UCSD-AML1 (cell line): ENCODE measurements at regions not wholly inside any gene's neighbourhood (a gene's known extent, or its start where the extent isn't known, plus 50 kb on each side); places are given as distances from the start of the nearest gene placed in this dataset.
"Not testable (repeated sequence)": the region's sequence is repeated elsewhere in the genome, so short reads cannot be mapped to it uniquely, and the experiment has no call there.

Source experiments
- DNase-seq: peaks from one replicate; lab custom pipeline; 2025; ENCODE audit not compliant: unreplicated experiment; lab: John Stamatoyannopoulos, UW

DNA sequence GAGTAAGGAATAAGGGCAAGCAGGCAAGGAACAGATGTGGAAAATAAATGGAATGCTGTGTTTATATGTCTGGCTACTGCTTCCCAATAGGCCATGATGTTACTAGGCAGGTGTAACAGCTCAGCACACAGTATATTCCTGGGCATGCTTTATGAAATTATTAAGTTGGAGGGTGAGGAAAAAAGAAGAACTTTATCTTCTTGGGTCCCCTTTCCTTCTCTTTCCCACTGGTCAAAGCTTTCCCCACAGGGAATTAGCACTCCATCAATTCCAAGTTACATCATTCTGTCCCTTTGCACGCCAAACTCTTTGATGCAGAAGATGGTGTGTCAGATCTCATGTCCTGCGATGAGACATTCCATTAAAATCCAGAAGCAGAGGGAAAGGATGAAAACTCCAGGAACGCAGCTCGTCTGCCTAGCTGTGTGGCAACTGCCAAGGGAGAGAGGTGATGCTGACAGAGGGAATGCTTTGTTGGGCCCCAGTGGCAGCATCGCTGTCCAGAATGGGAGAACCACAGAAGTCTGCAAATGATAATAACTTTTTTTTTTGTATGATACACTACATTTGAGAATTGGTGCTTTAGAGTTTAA, 447.3 kb upstream of the ARRDC3 start:
- DNase-seq, result no peak

DNA sequence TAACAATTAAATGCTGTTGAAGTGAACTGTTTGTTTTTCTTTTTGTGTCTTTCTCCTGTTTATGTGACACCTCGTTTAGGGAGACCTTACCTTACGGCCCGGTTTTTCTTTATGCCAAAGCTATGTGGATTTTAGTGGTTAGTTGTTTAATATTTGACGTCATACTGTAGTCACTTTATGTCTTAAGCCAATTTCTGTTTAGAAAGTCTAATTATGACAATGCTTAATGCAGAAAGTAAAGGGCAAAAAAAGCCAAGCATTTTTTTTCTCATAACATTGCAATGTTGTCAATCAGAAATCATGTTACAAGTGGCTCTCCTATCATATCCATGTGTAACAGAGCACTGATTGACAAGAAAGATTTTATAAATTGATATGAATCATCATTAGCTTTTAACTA, 442.5 kb upstream of the ARRDC3 start:
- no peak for DNase-seq

DNA sequence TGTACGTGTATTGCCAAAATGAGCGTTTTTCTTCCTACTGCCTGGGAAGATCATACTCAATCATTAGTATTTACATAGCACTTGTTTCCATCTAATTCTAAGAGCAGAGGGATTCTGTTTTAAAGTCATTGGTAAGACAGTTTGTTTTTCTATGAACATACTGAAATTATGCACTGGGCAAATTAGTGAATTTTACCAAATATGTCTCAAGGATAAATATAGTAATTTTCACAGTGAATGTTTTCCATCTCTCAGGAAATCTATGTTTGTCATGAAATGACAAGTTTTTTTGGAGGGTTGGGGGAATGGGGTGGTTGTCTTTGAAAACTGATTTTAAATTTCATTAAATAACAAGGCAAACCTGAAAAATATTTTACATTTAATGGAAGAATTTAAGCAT, 441.3 kb upstream of the ARRDC3 start:
- no peak for DNase-seq

DNA sequence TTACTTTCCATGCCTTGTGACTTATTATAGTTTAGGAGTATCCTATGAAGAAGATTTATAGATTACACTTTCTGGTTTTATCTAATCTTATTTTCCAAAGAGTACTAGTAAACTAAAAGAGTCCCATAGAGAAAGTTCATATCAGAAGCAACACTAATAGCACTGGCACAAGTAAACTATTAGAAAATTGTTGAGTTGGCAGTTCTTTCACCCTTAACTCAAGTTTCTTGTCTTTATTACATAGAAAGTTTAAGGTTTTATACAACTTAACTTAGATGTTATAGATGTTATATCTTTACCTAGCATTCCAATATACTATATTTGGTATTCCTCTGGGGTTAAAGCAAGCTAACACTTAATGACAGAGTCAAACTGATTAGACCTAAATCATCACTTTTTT, 437.8 kb upstream of the ARRDC3 start:
- no peak for DNase-seq

DNA sequence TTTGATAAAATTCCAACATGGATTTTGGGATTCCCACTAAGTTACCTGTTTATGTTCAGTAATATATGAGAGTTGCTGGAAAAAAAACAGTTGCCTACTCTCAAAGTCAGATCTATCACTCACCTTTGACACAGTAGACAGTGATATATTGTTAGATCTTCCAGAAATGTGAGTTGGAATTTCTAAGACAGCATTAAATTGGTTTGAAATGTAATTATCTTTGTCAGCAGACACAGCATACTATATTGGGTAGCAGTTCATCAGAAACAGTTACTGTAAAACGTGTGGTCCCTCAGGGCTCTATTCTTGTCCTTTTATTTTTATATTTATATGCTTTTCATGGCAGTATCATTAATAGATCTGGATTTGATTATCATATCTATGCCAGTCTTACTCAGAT, 433.6 kb upstream of the ARRDC3 start:
- DNase-seq, result no peak

DNA sequence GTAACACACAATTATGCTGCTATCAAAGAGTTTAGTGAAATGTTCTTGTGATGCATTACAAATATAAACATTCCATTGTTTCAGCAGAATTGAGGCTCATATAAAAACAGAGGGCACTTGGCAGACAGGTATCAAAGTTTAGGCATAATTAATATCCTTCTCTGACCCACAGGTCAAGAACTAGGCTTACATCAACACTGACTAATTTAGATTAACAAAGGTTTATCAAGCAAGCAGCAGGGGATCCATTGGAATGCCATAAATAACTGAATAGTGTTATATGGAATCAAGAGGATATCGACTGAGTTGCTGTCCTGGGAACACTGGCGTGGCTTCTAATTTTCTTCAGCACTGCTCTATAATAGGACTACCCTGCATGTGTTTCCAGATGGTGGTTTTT, 414.5 kb upstream of the ARRDC3 start:
- DNase-seq, result no peak

DNA sequence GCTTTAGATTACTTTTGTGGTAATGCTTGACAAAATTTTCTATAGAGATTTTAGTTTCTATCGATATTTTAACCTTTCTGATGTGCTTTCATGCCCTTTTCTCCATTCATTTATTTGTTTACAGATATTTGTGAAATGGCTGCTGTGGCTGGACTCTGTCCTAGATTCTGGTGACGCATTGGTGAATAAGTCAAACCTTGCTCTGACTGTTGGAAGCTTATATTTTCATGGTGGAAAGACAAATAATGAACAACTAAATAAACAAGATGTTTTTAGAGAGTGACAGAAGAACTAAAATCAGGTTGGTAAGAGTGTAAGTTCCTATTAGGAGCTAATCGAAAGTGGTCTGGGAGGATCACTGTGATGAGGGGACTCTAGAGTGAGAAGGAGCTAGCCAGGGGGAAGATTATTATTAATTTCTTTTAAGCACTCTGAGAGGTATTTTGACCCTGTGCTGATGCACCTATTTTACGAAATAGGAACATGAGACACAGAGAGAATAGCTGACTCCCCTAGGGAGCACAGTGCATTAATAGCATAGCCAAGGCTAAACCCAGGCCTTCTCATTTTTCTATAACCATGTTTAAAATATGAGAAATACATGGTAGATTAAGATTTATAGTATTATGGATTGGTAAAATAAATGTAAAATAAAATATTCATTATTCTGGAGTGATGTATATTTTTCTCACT, 411.9 kb upstream of the ARRDC3 start:
- no peak for DNase-seq

DNA sequence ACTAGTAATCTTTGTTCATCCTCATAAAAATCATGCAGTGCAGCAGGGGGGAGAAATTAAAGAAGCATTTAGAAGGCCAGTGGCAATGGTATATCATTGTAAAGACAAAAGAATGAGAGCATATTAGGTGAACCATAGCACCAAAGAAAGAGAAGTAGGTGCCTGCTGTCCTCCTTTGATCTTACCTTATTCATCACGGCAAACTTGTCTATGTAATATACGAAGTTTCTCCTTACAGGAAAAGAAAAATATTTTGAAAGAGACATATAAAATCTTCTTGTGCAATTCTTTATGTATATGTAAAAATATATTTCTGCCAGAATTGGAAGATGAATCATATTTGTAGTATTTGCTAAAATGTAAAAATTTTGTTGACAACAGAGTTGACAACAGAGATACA, 411.3 kb upstream of the ARRDC3 start:
- DNase-seq, result no peak

DNA sequence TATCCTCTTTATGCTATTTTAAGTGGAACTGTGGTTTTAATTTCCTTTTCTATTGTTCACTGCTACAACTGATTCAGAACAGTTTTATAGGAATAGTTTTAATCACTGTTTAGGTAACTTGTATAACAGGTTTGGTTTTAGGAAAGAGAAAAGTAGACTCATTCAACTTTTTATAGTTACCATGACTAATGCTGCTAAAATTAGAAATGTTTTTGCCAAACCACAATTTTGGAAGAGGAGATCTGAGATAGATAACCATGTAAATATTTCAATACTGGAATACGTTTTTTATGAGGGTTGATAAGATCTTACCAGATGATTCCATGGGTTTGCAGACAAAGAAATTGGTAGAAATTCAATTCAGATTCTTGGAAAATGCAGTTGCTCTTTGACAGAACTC, 404.6 kb upstream of the ARRDC3 start:
- no peak for DNase-seq

DNA sequence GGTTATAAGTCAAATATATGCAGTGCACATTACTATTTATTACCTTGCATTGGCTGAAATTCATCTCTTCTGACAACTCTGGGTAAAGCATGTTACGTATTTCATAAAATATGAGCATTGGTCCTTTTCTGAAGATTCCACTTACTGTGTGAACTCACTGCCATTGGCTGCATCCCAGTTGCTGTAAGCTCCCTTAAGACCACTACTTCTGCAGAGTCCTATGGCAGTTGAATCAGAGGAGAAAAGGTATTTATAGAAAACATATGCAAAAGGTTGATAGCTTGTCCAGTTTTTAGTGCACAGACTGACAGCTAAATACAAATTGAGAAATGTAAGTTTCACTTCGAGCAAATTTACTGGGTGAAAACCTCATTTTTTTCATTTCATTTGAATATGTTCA, 394.6 kb upstream of the ARRDC3 start:
- DNase-seq, result no peak

DNA sequence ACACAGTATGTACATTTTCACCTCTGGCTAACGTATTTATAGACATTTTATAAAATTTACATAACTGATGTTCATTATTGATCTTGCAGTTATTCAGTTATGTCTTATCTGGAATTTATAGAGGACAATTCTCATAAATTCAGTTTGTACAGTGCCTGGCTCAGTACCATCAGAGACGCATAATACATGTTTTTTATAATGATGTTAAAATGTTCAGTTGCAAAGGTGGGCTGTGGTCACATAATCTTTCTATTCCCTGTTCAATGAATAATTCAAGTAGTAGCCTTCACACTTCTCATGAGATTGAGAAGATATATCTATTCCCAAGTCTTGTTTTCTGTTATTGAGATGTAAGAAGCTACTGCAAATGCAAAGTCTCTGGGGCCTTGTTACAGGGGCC, 393.1 kb upstream of the ARRDC3 start:
- no peak for DNase-seq

DNA sequence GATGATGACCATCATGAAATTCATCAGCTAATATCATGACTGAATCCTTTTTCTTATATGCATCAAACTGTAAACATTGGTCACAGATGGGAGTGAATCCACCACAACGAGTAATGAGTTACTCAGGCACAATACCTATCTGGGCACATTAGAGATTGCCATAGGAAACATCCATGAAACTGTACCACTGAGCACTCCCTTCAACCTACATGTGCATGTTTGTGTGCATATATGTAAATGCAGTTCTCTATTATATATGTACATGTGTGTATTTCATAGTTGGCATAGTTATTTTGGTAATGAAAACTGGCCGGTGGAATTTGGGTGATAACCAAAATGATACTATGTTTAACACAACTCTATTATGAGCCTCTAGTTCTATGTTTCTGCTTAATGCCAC, 387.3 kb upstream of the ARRDC3 start:
- DNase-seq, result no peak

DNA sequence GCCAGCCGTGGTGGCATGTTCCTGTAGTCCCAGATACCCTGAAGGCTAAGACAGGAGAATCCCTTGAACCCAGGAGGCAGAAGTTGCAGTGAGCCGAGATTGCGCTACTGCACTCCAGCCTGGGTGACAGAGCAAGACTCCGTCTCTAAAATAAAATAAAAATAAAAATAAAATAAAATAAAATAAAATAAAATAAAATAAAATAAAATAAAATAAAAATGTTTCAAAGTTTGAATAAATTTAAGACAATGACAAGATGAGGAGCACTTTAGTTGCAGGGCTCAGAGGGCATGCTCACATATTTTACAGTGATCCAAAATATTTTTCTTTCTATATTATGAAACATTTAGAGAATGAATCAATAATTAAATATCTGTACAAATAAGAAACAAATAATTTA, 374.3 kb upstream of the ARRDC3 start:
- DNase-seq, result not testable (repeated sequence)

DNA sequence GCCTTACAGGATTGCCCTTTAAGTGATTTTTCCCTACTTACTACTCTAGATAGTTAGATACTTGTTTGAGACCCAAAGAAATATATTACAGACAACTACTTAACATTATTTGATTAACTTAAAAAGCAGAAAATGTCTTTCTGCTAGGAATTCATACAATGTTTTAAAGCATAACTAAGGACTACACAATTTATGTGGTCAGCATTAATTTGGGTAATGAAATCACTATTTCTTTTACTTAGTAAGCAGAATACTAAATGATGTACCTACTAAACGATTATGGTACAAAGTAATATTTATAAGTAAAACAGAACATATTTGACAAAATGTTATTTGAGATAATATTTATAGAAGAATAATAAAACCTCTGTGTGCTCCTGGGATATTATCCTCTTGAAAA, 371.9 kb upstream of the ARRDC3 start:
- DNase-seq, result no peak

DNA sequence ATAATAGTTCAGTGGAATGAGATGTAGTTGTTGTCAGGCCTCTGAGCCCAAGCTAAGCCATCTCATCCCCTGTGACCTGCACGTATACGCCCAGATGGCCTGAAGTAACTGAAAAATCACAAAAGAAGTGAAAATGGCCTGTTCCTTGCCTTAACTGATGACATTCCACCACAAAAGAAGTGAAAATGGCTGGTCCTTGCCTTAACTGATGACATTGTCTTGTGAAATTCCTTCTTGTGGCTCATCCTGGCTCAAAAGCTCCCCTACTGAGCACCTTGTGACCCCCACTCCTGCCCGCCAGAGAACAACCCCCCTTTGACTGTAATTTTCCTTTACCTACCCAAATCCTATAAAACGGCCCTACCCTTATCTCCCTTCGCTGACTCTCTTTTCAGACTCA, 361.4 kb upstream of the ARRDC3 start:
- DNase-seq, result not testable (repeated sequence)

DNA sequence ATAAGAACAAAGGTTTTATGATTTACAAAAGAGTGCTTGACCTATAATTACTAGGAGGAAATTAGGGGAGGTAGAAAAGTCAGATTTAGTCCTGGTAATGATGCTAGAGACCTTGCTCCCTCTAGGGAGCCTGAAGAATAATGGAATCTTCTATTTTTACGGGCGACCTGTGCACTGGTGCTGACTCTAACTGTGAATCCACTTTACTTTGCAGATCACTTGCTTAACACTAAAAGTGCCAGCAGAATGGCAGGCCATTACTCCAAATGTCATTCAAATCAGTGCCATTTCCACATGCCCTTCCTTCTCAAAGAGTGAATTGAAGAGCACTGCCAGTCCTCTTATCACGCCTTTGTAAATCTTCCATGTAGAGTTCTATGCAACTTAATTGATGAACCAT, 359.4 kb upstream of the ARRDC3 start:
- no peak for DNase-seq

DNA sequence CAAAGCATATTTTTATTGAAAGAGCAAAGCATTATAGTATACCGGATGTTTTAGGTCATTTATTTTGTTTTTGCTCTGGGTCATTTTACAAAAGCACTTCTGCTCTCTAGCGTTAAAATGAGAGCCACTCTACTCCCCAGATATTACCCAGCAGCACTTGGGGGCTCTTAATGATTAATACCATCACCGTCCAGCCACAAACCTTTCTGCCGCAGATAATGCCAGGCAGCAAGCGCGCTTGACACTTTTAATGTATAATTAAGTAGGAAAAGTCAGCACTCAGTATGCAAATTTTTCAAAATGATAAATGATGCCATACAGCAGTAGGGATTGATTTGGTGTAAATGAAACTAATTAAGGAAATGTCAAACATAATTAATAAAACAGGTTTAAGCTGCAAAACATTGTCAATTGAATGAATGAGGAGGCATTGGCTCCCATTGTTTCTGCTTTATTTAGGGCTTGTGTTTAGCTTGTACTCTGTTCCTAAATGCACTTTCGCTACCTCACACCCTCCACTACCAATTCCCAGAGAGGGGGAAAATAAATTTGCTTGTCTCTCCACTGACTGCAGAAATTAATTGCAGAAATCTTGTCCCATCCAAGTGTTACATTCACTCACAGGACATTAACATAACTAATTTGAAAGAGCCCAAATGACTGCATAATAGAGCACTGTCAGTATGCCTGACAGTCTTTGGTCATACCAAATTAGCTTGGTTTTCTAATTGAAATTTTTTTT, 358.8 kb upstream of the ARRDC3 start:
- DNase-seq, result no peak

DNA sequence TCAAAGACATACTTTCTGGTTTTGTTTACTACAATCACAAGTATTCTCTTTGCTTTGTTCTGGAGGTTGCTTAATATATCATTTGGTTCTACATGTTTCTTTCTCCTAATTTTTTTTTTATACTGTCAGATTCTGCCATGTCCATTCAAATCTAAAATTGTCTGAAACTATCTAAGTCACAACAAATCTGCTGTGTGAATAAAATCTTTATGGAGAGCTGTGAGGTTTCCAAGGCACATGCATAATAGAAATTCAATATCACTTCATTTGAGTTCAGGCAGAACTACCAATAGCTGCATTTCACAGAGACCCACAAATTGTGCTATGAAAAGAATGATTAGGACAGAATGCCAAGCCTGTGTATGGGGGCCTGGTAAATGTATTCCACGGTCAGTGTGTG, 346.9 kb upstream of the ARRDC3 start:
- DNase-seq, result no peak

DNA sequence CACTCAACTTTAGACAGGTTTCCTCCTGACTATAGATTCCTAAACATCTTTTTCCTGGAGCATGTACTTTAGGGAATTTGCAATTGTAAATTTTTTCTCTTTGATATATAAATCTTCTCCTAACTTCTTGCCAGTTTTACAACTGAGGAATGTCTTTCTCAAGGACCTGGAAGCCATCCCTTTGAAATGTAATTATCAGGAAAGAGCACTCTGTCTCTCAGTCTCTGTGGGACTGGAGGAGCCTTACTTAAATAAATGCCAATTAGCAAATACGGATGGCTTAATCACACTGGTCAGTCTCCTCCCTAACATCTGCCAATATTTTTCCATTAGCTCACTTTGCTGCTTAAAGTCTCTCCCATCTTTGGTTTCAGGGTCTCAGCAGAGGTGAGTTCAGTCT, 344.3 kb upstream of the ARRDC3 start:
- no peak for DNase-seq

DNA sequence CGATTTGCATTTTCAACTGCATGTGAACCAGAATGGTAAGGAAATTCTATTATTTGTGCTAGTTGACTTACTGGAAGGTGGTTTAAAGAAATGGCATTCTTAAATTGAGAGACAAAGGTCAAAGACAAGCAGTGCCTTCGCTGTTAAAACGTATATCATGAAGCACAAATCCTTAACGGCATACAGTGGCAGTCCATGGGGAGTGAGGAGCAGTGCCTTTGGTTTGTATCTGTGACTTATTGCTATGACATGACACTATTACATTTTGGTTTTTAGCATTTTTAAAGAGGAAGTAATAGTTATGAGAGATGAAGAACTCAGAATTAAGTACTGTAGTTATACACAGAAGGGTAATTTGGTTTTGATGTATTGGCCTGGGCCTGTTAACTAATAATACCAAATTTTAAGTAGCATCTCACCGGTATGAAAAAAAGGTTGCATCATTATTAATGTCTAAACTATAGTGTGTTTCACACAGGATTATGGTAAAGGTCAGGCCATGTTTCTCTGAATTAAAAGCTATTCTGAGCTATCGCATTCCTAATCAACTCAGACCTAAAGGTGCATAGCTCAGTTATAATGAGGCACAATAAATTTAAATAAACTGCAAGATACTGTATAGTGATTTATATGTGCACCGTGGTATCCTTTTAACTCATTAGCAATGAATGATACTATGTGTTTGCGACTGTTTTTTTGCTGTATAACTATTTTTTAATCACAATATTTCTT, 339.8 kb upstream of the ARRDC3 start:
- DNase-seq, result no peak

DNA sequence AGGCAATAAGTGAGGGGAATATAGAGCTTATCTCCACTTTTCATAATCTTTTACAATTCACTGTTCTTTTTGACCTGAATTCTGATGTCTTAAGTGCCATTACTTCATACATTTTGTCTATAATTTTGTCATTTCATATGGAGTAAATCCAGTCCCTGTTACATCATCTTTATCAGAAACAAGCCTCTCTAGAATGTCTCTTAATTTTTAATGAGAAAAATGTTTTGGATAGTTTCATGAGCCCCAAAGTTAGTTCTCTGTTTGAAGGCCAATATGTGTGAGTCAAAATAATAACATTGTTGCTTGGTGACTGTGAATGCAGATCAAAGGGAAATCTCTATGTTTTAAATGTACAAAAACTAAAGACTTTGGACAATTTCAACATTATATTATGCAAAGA, 329.6 kb upstream of the ARRDC3 start:
- no peak for DNase-seq

DNA sequence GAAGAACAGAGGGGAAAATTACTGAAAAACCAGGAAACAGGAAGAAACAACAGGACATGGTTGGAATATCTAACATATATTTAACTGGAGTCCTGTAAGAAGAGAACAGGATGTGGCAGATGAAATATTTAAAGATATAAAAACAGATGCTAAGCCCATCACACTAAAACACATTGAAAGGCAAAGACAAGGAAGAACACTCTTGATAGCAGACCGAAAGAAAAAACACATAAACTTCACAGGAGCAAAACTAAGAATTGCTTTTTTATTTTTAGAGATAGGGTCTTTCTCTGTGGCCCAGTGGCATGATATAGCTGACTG, 324.4 kb upstream of the ARRDC3 start:
- no peak for DNase-seq
